ENCODE measurements at regions not wholly inside any gene's neighbourhood (a gene's known extent, or its start where the extent isn't known, plus 50 kb on each side); places are given as distances from the start of the nearest gene placed in this dataset.

DNA sequence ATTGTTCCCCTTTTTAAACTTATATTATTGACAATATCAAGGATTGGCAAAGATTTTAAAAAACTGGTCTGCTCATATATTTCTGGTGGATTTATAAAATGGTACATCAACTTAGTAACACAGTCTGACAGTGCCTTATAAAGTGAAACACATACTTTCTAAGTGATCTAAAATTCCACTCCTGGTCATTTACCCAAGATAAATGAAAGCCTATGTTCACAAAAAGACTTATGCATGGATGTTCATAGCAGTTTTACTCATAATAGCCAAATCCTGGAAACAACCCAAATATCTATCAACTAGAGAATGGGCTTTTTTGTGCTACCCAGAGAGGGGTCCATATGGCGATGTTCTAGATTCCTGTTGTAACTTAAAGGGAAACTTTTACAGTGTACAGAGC is 222.4 kb upstream of the FAM83B start:
- TF ChIP-seq, protein P1, sequence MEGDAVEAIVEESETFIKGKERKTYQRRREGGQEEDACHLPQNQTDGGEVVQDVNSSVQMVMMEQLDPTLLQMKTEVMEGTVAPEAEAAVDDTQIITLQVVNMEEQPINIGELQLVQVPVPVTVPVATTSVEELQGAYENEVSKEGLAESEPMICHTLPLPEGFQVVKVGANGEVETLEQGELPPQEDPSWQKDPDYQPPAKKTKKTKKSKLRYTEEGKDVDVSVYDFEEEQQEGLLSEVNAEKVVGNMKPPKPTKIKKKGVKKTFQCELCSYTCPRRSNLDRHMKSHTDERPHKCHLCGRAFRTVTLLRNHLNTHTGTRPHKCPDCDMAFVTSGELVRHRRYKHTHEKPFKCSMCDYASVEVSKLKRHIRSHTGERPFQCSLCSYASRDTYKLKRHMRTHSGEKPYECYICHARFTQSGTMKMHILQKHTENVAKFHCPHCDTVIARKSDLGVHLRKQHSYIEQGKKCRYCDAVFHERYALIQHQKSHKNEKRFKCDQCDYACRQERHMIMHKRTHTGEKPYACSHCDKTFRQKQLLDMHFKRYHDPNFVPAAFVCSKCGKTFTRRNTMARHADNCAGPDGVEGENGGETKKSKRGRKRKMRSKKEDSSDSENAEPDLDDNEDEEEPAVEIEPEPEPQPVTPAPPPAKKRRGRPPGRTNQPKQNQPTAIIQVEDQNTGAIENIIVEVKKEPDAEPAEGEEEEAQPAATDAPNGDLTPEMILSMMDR (IDR thresholded peaks at IDR 0.05), result no peak
- no peak for TF ChIP-seq POLR2AphosphoS5 (IDR thresholded peaks at IDR 0.05; ENCODE audit: insufficient read depth in 1 of 2, low read depth in 1 of 2)

All from vagina (tissue), 2 donors.